ENCODE measurements at regions not wholly inside any gene's neighbourhood (a gene's known extent, or its start where the extent isn't known, plus 50 kb on each side); places are given as distances from the start of the nearest gene placed in this dataset.
"Not testable (repeated sequence)": the region's sequence is repeated elsewhere in the genome, so short reads cannot be mapped to it uniquely, and the experiment has no call there.

- no peak for DNase-seq (ENCODE audit: low read depth)
These were observed 287.1 kb downstream of the SOX2 start for GRCh38 chr3:181998828-181999227.

GRCh38 chr3:181999314-181999713 is 287.6 kb downstream of the SOX2 start:
- DNase-seq (ENCODE audit: low read depth) = no peak

- no peak for DNase-seq (ENCODE audit: low read depth)
These were observed 288.7 kb downstream of the SOX2 start for GRCh38 chr3:182000447-182000846.

- DNase-seq (ENCODE audit: low read depth) = no peak
These were observed 293.5 kb downstream of the SOX2 start for GRCh38 chr3:182005219-182005618.

GRCh38 chr3:182005701-182006100 is 294.0 kb downstream of the SOX2 start:
- DNase-seq (ENCODE audit: low read depth) = no peak

- no peak for DNase-seq (ENCODE audit: low read depth)
These were observed 294.7 kb downstream of the SOX2 start for GRCh38 chr3:182006431-182006830.

GRCh38 chr3:182007441-182007840 is 295.7 kb downstream of the SOX2 start:
- no peak for DNase-seq (ENCODE audit: low read depth)

GRCh38 chr3:182018361-182018760 is 306.6 kb downstream of the SOX2 start:
- no peak for DNase-seq (ENCODE audit: low read depth)

GRCh38 chr3:182019926-182020325 is 308.2 kb downstream of the SOX2 start:
- DNase-seq (ENCODE audit: low read depth) = no peak

- DNase-seq (ENCODE audit: low read depth) = no peak
These were observed 312.1 kb downstream of the SOX2 start for GRCh38 chr3:182023843-182024242.

- DNase-seq (ENCODE audit: low read depth) = no peak
These were observed 315.6 kb downstream of the SOX2 start for GRCh38 chr3:182027366-182027765.

GRCh38 chr3:182028081-182028480 is 316.4 kb downstream of the SOX2 start:
- DNase-seq (ENCODE audit: low read depth) = no peak

GRCh38 chr3:182034231-182034630 is 322.5 kb downstream of the SOX2 start:
- DNase-seq (ENCODE audit: low read depth) = not testable (repeated sequence)

- DNase-seq (ENCODE audit: low read depth) = no peak
These were observed 323.6 kb downstream of the SOX2 start for GRCh38 chr3:182035324-182035723.

- no peak for DNase-seq (ENCODE audit: low read depth)
These were observed 324.7 kb downstream of the SOX2 start for GRCh38 chr3:182036382-182036781.

GRCh38 chr3:182041668-182042291 is 330.1 kb downstream of the SOX2 start:
- no peak for DNase-seq (ENCODE audit: low read depth)

GRCh38 chr3:182045736-182046135 is 334.0 kb downstream of the SOX2 start:
- no peak for DNase-seq (ENCODE audit: low read depth)

- no peak for DNase-seq (ENCODE audit: low read depth)
These were observed 334.5 kb downstream of the SOX2 start for GRCh38 chr3:182046166-182046764.

GRCh38 chr3:182050932-182051331 is 339.2 kb downstream of the SOX2 start:
- no peak for DNase-seq (ENCODE audit: low read depth)

- DNase-seq (ENCODE audit: low read depth) = no peak
These were observed 340.6 kb downstream of the SOX2 start for GRCh38 chr3:182052332-182052731.

- no peak for DNase-seq (ENCODE audit: low read depth)
These were observed 341.0 kb downstream of the SOX2 start for GRCh38 chr3:182052757-182053156.

- DNase-seq (ENCODE audit: low read depth) = no peak
These were observed 346.8 kb downstream of the SOX2 start for GRCh38 chr3:182058488-182058887.

GRCh38 chr3:182063742-182064141 is 352.0 kb downstream of the SOX2 start:
- DNase-seq (ENCODE audit: low read depth) = no peak

GRCh38 chr3:182067423-182067822 is 355.7 kb downstream of the SOX2 start:
- no peak for DNase-seq (ENCODE audit: low read depth)

Data from fibroblast of gingiva (primary cell).